ENCODE measurements at regions not wholly inside any gene's neighbourhood (a gene's known extent, or its start where the extent isn't known, plus 50 kb on each side); places are given as distances from the start of the nearest gene placed in this dataset.

DNA sequence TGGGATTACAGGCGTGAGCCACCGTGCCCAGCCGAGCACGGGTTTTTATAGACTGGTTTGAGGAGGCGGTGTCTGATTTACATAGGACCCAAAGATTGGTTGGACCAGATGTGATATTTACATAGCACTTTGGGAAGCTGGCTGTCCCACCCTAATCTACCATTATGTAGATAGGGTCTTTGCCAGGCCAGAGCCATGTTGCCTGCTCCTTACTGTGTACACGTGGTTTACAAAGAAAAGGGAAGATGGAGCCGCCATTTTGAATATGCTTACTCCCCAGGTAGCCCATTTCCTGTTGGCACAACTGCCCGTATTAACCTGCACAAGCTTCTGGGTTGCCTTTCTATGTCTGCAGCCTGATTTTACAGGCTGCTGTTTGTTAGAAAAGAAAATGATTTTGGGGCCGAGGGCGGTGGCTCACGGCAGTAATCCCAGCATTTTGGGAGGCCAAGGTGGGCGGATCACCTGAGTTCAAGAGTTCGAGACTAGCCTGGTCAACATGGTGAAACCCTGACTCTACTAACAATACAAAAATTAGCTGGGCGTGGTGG is 89.9 kb upstream of the EEF2KMT start:
- TF ChIP-seq ZFP30 (CRISPR knock-in tag; IDR thresholded peaks at IDR 0.05): no peak
- TF ChIP-seq OSR1 (CRISPR knock-in tag; IDR thresholded peaks at IDR 0.05): no peak
- TF ChIP-seq ZNF565 (CRISPR knock-in tag; conservative IDR thresholded peaks at IDR 0.05; ENCODE audit: low read depth): no peak
- ATAC-seq: no peak

DNA sequence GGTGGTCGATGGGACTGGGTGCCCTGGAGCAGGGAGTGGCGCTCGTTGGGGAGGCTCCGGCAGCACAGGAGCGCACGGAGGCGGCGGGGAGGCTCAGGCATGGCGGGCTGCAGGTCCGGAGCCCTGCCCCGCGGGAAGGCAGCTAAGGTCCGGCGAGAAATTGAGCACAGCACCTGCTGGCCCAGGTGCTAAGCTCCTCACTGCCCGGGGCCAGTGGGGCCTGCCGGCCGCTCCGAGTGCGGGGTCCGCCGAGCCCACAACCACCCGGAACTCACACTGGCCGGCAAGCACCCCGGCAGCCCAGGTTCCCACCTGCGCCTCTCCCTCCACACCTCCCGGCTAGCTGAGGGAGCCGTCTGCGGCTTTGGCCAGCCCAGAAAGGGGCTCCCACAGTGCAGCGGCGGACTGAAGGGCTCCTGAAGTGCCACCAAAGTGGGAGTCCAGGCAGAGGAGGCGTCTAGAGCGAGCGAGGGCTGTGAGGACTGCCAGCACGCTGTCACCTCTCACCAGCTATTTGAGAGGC is 88.8 kb upstream of the EEF2KMT start:
- TF ChIP-seq, protein P1, sequence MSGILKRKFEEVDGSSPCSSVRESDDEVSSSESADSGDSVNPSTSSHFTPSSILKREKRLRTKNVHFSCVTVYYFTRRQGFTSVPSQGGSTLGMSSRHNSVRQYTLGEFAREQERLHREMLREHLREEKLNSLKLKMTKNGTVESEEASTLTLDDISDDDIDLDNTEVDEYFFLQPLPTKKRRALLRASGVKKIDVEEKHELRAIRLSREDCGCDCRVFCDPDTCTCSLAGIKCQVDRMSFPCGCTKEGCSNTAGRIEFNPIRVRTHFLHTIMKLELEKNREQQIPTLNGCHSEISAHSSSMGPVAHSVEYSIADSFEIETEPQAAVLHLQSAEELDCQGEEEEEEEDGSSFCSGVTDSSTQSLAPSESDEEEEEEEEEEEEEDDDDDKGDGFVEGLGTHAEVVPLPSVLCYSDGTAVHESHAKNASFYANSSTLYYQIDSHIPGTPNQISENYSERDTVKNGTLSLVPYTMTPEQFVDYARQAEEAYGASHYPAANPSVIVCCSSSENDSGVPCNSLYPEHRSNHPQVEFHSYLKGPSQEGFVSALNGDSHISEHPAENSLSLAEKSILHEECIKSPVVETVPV (CRISPR knock-in tag; IDR thresholded peaks at IDR 0.05): no peak
- TF ChIP-seq ZNF565 (CRISPR knock-in tag; conservative IDR thresholded peaks at IDR 0.05; ENCODE audit: low read depth): no peak
- no peak for TF ChIP-seq CSDC2 (CRISPR knock-in tag; IDR thresholded peaks at IDR 0.05)
- TF ChIP-seq, protein P2, sequence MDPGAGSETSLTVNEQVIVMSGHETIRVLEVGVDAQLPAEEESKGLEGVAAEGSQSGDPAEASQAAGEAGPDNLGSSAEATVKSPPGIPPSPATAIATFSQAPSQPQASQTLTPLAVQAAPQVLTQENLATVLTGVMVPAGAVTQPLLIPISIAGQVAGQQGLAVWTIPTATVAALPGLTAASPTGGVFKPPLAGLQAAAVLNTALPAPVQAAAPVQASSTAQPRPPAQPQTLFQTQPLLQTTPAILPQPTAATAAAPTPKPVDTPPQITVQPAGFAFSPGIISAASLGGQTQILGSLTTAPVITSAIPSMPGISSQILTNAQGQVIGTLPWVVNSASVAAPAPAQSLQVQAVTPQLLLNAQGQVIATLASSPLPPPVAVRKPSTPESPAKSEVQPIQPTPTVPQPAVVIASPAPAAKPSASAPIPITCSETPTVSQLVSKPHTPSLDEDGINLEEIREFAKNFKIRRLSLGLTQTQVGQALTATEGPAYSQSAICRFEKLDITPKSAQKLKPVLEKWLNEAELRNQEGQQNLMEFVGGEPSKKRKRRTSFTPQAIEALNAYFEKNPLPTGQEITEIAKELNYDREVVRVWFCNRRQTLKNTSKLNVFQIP (CRISPR knock-in tag; IDR thresholded peaks at IDR 0.05; ENCODE audit: borderline replicate concordance, low read depth): no peak
- no peak for TF ChIP-seq ISL1 (CRISPR knock-in tag; IDR thresholded peaks at IDR 0.05)
- TF ChIP-seq PPARA (CRISPR knock-in tag; IDR thresholded peaks at IDR 0.05; ENCODE audit: borderline replicate concordance): no peak
- TF ChIP-seq, protein P3, sequence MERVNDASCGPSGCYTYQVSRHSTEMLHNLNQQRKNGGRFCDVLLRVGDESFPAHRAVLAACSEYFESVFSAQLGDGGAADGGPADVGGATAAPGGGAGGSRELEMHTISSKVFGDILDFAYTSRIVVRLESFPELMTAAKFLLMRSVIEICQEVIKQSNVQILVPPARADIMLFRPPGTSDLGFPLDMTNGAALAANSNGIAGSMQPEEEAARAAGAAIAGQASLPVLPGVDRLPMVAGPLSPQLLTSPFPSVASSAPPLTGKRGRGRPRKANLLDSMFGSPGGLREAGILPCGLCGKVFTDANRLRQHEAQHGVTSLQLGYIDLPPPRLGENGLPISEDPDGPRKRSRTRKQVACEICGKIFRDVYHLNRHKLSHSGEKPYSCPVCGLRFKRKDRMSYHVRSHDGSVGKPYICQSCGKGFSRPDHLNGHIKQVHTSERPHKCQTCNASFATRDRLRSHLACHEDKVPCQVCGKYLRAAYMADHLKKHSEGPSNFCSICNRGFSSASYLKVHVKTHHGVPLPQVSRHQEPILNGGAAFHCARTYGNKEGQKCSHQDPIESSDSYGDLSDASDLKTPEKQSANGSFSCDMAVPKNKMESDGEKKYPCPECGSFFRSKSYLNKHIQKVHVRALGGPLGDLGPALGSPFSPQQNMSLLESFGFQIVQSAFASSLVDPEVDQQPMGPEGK (CRISPR knock-in tag; IDR thresholded peaks at IDR 0.05; ENCODE audit: borderline replicate concordance): no peak
- no peak for TF ChIP-seq TCF4 (CRISPR knock-in tag; IDR thresholded peaks at IDR 0.05; ENCODE audit: borderline replicate concordance)
- no peak for TF ChIP-seq ZNF70 (CRISPR knock-in tag; IDR thresholded peaks at IDR 0.05)
- no peak for ATAC-seq

DNA sequence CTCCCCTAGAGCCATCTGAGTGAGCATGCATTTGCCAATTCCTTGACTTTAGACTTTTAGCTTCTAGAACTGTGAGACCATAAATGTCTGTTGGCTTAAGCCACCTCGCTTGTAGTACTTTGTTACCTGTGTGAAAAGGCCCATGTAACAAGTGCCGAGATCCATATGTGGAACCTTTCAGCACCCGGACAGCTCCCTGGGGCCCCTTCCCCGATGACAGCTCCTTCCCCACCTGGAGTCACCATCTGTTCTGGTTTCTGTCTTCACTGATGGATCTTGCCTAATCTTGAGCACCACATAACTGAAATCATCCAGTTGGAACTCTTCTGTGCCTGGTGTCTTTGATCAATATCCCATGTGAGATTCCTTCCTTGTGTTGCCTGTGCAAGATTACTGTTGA is 78.9 kb upstream of the EEF2KMT start:
- TF ChIP-seq RARB (CRISPR knock-in tag; IDR thresholded peaks at IDR 0.05) (no peak), GLIS3 (CRISPR knock-in tag; IDR thresholded peaks at IDR 0.05) (no peak), SNAI2 (CRISPR knock-in tag; IDR thresholded peaks at IDR 0.05) (no peak), BACH2 (CRISPR knock-in tag; IDR thresholded peaks at IDR 0.05; ENCODE audit: borderline replicate concordance) (no peak), PPARA (CRISPR knock-in tag; IDR thresholded peaks at IDR 0.05; ENCODE audit: borderline replicate concordance) (no peak), TOX (CRISPR knock-in tag; IDR thresholded peaks at IDR 0.05; ENCODE audit: borderline replicate concordance) (no peak), ZNF8 (CRISPR knock-in tag; IDR thresholded peaks at IDR 0.05) (no peak), ARNTL (CRISPR knock-in tag; IDR thresholded peaks at IDR 0.05; ENCODE audit: borderline replicate concordance, low read depth) (no peak), ZNF565 (CRISPR knock-in tag; conservative IDR thresholded peaks at IDR 0.05; ENCODE audit: low read depth) (no peak), OSR1 (CRISPR knock-in tag; IDR thresholded peaks at IDR 0.05) (no peak), TCF4 (CRISPR knock-in tag; IDR thresholded peaks at IDR 0.05; ENCODE audit: borderline replicate concordance) (no peak), CSDC2 (CRISPR knock-in tag; IDR thresholded peaks at IDR 0.05) (no peak), ZFP30 (CRISPR knock-in tag; IDR thresholded peaks at IDR 0.05) (no peak), ESRRG (CRISPR knock-in tag; IDR thresholded peaks at IDR 0.05) (no peak), ISL1 (CRISPR knock-in tag; IDR thresholded peaks at IDR 0.05) (no peak)
- TF ChIP-seq, protein P1 (CRISPR knock-in tag; IDR thresholded peaks at IDR 0.05): no peak
- TF ChIP-seq, protein P2 (CRISPR knock-in tag; IDR thresholded peaks at IDR 0.05; ENCODE audit: borderline replicate concordance, low read depth): no peak
- TF ChIP-seq, protein P4, sequence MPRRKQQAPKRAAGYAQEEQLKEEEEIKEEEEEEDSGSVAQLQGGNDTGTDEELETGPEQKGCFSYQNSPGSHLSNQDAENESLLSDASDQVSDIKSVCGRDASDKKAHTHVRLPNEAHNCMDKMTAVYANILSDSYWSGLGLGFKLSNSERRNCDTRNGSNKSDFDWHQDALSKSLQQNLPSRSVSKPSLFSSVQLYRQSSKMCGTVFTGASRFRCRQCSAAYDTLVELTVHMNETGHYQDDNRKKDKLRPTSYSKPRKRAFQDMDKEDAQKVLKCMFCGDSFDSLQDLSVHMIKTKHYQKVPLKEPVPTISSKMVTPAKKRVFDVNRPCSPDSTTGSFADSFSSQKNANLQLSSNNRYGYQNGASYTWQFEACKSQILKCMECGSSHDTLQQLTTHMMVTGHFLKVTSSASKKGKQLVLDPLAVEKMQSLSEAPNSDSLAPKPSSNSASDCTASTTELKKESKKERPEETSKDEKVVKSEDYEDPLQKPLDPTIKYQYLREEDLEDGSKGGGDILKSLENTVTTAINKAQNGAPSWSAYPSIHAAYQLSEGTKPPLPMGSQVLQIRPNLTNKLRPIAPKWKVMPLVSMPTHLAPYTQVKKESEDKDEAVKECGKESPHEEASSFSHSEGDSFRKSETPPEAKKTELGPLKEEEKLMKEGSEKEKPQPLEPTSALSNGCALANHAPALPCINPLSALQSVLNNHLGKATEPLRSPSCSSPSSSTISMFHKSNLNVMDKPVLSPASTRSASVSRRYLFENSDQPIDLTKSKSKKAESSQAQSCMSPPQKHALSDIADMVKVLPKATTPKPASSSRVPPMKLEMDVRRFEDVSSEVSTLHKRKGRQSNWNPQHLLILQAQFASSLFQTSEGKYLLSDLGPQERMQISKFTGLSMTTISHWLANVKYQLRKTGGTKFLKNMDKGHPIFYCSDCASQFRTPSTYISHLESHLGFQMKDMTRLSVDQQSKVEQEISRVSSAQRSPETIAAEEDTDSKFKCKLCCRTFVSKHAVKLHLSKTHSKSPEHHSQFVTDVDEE (CRISPR knock-in tag; IDR thresholded peaks at IDR 0.05): no peak
- TF ChIP-seq, protein P5, sequence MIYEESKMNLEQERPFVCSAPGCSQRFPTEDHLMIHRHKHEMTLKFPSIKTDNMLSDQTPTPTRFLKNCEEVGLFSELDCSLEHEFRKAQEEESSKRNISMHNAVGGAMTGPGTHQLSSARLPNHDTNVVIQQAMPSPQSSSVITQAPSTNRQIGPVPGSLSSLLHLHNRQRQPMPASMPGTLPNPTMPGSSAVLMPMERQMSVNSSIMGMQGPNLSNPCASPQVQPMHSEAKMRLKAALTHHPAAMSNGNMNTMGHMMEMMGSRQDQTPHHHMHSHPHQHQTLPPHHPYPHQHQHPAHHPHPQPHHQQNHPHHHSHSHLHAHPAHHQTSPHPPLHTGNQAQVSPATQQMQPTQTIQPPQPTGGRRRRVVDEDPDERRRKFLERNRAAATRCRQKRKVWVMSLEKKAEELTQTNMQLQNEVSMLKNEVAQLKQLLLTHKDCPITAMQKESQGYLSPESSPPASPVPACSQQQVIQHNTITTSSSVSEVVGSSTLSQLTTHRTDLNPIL (CRISPR knock-in tag; IDR thresholded peaks at IDR 0.05; ENCODE audit: low read depth): no peak
- TF ChIP-seq, protein P3 (CRISPR knock-in tag; IDR thresholded peaks at IDR 0.05; ENCODE audit: borderline replicate concordance): no peak
- no peak for ATAC-seq

All from SK-N-SH treated with all-trans-retinoic acid at 6 μM for 48 hours (cell line).